ENCODE measurements at regions not wholly inside any gene's neighbourhood (a gene's known extent, or its start where the extent isn't known, plus 50 kb on each side); places are given as distances from the start of the nearest gene placed in this dataset.
"Not testable (repeated sequence)": the region's sequence is repeated elsewhere in the genome, so short reads cannot be mapped to it uniquely, and the experiment has no call there.

DNA sequence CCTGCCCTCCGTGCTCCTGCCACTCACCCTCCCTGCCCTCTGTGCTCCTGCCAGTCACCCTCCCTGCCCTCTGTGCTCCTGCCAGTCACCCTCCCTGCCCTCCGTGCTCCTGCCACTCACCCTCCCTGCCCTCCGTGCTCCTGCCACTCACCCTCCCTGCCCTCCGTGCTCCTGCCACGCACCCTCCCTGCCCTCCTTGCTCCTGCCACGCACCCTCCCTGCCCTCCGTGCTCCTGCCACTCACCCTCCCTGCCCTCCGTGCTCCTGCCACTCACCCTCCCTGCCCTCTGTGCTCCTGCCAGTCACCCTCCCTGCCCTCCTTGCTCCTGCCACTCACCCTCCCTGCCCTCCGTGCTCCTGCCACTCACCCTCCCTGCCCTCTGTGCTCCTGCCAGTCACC lies 145.4 kb upstream of the ZNF469 start:
- TF ChIP-seq, protein P1, sequence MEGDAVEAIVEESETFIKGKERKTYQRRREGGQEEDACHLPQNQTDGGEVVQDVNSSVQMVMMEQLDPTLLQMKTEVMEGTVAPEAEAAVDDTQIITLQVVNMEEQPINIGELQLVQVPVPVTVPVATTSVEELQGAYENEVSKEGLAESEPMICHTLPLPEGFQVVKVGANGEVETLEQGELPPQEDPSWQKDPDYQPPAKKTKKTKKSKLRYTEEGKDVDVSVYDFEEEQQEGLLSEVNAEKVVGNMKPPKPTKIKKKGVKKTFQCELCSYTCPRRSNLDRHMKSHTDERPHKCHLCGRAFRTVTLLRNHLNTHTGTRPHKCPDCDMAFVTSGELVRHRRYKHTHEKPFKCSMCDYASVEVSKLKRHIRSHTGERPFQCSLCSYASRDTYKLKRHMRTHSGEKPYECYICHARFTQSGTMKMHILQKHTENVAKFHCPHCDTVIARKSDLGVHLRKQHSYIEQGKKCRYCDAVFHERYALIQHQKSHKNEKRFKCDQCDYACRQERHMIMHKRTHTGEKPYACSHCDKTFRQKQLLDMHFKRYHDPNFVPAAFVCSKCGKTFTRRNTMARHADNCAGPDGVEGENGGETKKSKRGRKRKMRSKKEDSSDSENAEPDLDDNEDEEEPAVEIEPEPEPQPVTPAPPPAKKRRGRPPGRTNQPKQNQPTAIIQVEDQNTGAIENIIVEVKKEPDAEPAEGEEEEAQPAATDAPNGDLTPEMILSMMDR (IDR thresholded peaks at IDR 0.05), result not testable (repeated sequence)
- not testable (repeated sequence) for TF ChIP-seq POLR2A (IDR thresholded peaks at IDR 0.05)

Measured in adrenal gland (tissue), 5 donors.